Stimulated activated CD8-positive, alpha-beta memory T cell treated with anti-CD3 and anti-CD28 coated beads, Interleukin-12 subunit alpha, Interleukin-12 subunit beta, amount 100 ng/mL, for 24 hours (primary cell): ENCODE measurements at regions not wholly inside any gene's neighbourhood (a gene's known extent, or its start where the extent isn't known, plus 50 kb on each side); places are given as distances from the start of the nearest gene placed in this dataset.

Experiments used
- DNase-seq: peaks from one replicate; pipeline ENCODE4 v3.0.0-alpha.2; 2020; ENCODE audit errors: extremely low read depth

DNA sequence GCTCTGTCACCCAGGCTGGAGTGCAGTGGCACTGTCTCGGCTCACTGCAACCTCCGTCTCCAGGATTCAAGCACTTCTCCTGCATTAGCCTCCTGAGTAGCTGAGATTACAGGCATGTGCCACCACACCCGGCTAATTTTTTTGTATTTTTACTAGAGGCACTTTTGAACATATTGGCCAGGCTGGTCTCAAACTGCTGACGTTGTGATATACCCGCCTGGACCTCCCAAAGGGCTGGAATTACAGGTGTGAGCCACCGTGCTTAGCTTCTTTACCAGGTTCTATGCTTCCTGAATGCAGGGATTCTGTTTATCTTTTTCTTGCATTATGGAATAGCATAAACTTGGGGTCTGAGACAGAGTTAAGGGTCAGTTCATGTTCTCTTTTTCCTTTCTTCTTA is 317.9 kb upstream of the RBFOX1 start:
- DNase-seq, result no peak

DNA sequence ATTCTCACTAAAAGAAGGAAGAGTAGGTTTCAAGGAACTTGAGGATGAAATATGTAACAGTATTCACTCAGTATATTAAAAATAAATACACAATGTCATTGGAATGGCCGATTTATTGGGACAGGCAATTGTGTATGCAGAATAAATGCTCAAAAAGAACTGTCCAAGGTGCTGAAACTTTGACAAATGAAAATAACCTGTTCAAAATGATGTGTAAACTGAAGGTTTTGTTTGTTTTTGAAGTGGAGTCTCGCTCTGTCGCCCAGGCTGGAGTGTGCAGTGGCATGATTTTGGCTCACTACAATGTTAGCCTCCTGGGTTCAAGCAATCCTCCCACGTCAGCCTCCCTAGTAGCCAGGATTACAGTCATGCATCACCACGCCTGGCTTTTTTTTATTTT is 318.7 kb upstream of the RBFOX1 start:
- no peak for DNase-seq

DNA sequence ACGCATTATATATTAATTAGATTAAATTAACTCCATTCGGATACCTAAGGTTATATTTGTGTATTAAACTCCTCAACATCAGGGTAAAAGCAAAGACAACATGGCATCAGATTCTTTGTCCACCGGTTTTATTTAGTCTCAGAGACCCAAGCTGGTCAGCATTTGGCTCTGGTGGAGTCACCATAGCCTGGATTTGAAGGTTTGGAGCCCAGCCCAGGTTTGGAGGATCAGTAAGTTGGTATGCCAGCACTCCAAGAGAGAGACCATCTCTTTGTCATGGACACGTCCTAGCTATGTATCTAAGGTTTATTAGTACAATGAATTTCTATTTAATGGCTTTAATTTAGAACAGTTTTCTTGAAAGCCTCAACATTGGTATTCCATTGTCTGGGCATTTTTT is 328.4 kb upstream of the RBFOX1 start:
- no peak for DNase-seq

DNA sequence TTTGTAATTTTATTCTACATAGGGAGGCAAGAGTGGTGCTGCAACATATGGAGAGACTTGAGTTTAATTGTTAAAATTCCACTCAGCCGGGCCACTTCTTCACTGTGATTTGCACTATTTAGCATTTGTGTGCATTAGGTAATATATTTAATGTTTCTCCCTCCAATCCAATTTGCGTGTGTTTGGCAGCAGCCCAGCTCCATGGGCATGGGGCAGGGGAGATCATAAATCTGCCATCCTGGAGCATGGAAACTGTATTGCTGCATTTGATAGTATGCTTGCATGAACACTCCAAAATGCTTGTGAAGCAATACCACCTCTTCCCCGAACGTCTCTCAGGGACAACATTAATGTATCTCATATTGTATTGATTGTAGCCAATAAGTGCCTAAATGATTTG is 339.1 kb upstream of the RBFOX1 start:
- no peak for DNase-seq

DNA sequence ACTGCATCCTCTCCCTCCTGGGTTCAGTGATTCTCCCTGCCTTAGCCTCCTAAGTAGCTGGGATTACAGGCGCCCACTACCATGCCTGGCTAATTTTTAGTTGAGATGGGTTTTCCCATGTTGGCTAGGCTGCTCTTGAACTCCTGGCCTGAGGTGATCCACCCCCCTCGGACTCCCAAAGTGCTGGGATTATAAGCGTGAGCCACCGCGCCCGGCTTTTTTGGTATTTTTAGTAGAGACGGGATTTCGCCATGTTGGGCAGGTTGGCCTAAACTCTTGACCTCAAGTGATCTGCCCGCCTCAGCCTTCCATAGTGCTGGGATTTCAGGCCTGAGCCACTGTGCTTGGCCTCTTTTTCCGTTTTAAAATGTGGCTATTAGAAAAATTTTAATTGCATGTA is 343.8 kb upstream of the RBFOX1 start:
- no peak for DNase-seq

DNA sequence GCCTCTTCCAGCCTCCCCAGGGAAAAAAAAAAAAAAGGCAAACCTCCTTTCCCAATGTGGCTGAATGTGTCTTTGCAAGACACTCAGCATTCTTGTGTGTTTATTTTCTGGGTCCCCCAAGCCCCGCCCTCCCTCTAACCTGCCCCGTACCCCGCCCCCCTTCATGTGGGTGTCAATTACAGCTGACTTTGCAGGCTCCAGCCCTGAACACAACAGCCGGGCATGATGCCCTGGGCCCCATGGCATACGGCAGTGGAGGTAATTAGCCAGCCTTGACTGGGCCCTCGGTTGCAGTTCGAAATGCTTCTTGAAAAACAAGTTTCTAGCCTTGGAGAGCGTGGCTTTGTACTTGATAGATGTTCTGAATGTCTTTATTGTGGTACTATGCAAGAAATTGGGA is 354.7 kb upstream of the RBFOX1 start:
- no peak for DNase-seq

DNA sequence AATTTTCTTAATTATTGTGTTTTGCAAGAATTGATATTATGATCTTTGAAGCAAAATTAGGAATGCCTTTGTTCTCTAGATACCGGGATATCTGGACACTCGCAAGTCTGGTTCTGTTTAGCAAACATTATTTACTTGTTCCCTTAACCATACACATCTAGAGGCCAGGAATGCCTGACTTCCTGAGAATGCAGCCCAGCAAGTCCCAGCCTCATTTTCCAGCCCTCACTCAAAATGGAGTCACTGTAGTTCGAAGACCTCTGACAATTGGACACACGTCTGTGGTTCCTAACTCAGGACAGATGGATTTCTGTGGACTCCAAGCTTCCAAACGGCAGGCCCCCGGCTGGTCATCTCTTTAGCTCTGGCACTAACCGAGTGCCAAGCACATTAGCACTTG is 355.4 kb upstream of the RBFOX1 start:
- no peak for DNase-seq

DNA sequence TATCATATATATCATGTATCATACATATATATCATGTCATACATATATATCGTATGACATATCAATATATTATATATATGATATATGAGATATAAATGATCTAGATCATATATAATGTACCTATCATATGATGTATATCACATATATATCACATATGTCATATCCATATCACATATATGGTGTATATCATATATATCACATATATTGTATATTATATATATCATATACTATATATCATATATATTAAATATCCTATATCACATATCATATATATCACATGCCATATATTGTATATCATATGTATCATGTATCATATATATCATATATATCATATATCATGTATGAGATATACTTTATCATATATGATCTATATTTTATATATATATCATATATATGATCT is 355.9 kb upstream of the RBFOX1 start:
- no peak for DNase-seq

DNA sequence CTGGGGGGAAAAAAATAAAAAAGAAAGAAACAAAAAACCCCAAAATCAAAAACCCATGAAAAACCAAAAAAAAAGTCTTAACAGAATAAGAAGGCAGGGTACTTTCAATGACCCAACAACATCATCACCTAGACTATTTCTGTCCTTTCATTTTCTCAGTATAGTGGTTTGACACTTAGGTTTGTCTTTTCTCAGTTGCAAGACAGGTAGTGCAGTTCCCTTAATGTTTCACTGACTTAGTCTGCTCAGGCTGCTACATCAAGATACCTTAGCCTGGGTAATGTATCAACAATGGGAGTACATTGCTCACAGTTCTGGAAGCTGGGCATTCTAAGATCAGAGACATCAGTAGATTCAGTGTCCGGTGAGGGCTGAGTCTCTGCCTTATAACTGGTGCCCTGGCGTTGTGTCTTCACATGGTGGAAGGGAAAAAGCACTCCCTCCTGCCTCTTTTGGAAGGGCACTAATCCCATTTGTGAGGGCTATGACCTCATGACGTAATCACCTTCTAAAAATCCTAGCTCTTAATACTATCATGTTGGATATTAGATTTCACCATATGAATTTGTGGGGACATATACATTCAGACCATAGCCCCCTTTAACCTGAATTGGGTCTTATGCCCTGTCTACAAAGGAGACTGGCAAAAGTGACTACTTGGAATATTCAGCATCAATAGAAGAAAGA is 362.3 kb upstream of the RBFOX1 start:
- no peak for DNase-seq

DNA sequence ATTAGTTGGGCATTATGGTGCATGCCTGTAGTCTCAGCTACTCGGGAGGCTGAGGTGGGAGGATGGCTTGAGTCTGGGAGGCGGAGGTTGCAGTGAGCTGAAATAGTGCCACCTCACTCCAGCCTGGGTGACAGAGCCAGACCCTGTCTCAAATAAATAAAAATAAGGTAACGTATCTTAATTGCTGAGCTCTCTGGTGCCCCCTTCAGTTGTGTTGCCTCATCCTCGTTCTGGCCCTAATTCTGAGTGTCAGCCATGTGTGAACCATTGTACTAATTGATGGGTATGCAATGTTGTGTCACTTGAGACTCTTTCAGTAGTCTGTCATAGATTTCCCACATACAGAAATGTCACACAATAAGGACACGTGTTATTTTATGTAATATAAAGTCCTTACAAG is 363.1 kb upstream of the RBFOX1 start:
- no peak for DNase-seq

DNA sequence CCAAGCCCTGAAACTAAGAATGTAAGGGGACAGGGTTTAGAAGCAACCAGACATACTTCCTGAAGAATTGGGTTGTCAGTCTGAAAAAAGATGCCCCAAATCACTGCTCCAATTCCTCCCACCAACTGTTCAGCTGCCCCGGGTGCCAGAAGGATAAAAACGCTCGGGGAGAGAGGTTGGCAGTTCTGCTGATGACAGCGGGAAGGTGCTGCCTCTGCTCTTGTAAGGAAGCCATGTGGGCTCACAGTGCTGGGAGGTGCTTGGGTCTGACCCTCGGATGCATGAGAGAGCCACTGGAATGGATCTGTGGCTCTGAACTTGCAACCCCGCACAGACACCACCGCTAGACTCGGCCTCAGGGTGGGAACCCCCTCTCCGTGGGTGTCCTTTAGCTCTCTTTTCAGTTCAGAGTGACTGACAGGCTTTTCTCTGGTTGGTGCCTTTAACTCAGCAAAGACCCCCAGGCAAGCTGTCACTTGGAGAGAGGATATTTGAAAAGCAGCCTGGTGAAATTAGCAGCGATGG is 364.8 kb upstream of the RBFOX1 start:
- DNase-seq, result no peak

DNA sequence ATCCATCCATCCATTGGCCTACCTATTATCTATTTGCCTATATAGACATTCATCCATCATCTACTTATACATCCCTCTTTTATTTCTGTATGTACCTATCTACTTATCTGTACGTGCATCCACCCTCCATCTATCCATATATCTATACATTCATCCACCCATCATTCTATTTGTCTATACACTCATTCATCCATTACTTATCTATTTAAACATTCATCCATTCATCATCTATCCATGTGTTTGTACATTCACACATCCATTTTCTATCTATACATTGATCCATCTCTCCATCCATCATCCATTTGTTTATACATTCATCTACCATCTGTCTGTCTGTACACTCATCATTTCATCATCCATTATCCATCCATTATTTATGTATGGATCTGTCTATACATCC is 365.7 kb upstream of the RBFOX1 start:
- DNase-seq, result no peak

DNA sequence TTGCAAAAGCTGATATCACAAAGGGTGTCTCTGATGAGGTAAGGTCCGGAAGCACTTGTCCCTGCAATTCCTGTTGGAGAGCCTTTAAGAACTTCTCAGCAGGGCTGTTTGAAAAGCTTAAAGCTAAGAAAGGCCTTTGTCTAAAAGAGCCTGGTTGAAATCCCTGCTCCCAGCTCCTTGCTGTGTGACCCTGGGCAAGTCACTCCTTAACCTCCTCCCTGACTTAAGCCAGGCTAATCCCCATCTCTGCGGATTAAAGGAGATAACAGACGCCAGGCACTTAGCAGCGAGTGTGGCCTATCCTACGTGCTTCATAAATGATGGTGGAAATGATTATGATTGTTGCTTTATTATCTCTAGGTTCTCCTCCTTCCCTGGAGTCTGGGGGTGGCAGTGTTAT is 368.0 kb upstream of the RBFOX1 start:
- no peak for DNase-seq

DNA sequence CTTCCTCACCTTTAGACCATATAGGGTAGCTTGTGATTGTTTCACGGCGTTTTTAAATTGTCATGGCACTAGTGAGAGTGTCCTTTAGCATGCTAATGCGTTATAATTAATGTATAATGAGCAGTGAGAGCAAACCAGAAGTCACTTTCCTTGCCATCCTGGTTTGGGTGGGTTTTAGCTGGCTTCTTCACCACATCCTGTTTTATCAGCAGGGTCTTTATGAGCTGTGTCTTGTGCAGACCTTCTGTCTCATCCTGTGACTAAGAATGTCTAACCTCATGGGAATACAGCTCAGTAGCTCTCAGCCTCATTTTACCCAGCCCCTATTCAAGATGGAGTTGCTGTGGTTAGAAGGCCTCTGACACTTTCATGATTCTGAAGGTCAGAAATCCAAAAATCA is 370.9 kb upstream of the RBFOX1 start:
- no peak for DNase-seq

DNA sequence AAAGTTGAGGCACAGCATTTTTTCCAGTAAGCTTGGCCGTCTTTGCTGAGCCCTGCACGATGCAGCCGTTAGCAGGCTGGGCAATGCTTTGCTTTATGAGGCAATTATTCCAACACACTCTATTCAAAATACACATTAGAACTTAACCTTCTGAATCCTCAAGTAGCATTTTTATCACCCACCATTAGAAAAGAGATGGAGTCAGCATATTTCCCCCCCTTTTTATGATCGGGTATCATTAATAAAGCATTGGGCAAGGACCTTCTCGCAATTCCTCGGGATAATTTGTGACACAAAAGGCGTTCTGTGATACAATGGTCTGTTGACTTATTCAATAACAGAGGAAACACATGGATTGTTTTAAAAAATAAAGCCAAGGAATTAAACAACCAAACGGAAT is 374.5 kb upstream of the RBFOX1 start:
- no peak for DNase-seq

DNA sequence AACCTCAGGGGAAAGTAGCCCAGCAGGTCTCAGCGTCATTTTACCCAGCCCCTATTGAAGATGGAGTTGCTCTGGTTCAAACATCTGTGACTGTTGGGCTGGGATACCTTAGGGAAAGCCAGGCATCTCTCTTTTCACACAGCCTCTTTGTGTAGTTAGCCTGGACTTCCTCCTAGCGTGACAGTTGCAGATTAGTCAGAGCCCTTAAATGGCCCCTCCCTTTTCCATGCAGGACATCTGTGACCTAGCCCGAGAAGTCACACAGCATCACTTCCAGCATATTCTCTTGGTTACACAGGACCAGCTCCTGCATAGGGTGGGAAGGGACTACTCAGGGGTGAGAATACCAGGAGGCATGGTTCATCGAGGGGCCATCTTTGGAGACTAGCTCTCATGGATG is 375.0 kb upstream of the RBFOX1 start:
- DNase-seq, result no peak

DNA sequence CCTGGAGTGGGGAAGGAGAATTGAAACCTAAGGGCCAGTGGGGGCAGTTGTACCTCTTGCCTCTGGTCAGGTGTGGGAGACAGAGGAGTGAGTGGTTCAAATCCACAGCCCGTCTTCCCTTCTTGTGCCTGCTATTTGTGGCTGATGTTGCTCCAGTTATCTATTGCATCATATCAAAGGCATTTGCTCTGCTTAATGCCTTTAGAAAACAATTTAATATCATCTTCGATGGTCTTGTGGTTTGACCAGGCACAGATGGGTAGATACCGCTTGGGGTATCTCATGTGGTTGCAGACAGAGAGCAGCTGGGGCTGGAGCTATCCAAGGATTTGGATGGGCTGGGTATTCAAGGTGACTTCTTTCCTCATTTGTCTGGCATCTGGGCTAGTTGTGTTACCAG is 376.1 kb upstream of the RBFOX1 start:
- DNase-seq, result no peak

DNA sequence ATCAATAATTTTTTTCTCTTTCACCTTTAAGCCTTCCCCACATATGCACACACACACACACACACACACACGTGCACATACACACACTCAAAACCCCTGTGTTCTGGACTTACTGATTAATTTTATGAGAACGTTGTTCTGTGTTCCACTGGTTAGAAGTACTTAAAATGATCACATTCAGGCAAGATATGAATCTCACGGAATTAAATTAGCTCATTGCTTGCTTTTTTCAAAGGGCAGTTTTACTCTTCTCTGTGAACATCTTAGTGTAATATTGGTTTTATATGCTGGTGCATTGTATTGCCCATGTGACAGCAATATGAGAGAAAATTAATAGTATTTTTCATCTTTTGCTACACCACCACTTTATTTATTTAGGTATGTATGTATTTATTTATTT is 377.3 kb upstream of the RBFOX1 start:
- DNase-seq, result no peak

DNA sequence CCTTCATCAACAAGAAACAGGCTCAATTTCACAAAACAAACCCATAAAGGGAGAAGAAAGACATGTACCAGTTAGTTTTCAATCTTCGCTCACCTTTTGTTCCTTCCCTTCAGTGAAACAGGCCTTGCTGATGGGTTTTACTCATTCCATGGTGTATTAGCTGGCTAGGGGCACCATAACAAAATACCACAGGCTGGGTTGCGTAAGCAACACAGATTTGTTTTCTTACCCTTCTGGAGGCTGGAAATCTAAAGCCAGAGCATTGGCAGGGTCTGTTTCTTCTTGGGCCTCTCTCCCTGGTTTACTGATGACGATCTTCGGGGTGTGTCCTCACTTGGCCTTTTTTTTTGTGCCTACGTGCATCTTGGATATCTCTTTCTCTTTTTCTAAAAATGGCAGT is 383.4 kb upstream of the RBFOX1 start:
- no peak for DNase-seq

DNA sequence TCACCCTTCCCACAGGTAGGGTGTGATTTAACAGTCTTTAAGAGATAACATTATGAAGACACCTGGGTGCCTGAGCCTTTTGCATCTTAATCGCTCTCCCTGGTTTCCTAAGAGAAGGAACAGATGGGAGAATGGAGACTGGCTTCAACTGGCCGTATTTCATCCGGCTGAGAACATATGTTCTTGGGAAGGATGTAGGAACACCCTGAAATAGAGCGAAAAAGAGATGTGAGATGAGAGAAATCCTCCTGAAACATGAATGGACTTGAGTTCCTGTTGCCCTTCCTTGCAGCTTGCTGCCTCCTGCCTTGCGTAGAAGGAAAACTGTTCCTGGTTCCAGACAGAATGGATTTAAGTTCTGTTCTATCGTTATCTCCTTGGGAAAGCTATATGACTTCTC is 385.4 kb upstream of the RBFOX1 start:
- DNase-seq, result no peak

DNA sequence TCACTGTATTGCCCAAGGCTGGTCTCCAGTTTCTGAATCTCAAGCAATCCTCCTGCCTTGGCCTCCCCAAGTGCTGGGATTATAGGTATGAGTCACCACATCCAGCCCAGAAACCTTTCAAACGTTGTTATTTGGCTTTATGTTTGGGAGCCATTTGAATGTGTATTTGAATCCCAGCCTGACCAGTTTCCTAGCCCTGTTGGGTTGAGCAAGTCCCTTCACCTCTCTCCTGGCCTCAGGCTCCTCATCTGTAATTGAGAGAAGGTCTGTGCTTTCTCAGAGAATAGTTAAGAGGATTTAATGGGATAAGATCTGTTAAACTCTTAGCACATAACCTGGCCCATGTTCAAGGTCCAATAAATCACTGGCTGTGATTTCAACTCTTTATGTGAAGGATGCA is 385.8 kb upstream of the RBFOX1 start:
- no peak for DNase-seq

DNA sequence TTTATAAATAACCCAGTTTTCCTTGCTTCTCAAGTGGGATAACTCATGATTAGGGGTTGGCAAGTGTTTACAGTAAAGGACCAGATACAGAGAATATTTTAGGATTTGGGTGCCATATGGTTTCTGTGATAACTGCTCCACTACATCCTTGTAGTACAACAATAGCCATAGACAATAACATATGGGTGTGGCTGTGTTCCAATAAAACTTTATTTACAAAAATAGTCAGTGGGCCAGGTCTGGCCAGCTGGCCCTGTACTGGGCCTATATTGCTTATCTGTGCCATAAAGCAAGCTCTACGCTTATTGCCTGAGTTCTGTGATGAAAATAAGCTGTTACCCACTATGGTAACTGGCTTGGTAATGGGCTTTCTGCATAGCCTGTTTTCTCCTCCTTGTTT is 386.5 kb upstream of the RBFOX1 start:
- no peak for DNase-seq

DNA sequence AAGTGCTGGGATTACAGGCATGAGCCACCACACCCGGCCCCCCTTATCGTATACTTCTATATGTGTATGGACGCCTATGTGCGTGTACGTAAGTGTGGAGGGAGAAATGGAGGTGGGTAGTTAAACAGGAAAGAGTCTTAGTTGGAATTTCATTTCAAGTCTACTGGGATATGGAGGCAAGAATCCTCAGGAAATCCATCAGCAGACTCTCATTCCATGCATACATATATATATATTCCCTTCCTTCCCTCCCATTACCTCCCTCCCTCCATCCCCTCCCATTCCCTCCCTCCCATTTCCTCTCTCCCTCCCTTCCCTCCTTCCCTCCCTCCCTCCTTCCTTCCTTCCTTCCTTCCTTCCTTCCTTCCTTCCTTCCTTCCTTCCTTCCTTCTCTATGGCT is 391.7 kb upstream of the RBFOX1 start:
- no peak for DNase-seq

DNA sequence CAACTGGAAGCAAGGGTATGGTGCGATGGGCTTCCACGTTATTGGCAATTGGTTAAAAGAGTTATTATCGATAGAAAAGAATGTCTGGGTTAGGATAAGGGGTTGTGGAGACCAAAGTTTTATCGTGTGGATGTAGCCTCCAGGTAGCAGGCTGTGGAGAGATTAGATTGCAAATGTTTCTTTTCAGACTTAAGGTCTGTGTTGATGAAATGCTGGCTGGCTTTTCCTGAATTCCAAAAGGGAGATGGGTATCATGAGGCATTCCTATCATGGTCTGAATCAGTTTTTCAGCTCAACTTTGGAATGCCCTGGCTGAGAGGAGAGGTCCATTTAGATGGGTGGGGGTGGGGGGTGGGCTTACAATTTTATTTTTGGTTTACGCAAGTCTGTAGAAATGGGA is 395.0 kb upstream of the RBFOX1 start:
- no peak for DNase-seq
